HG03039 (cell line): ENCODE measurements at regions not wholly inside any gene's neighbourhood (a gene's known extent, or its start where the extent isn't known, plus 50 kb on each side); places are given as distances from the start of the nearest gene placed in this dataset.
"Not testable (repeated sequence)": the region's sequence is repeated elsewhere in the genome, so short reads cannot be mapped to it uniquely, and the experiment has no call there.

Source experiments
- ATAC-seq: cut with Tn5 transposase; IDR thresholded peaks from one replicate; pipeline ENCODE4 v1.9.1; 2021; ENCODE audit warnings: mild to moderate bottlenecking, moderate library complexity; ENCODE audit not compliant: unreplicated experiment

- no peak for ATAC-seq
These were observed 905.6 kb upstream of the CDH6 start for GRCh38 chr5:30287890-30288289.

DNA sequence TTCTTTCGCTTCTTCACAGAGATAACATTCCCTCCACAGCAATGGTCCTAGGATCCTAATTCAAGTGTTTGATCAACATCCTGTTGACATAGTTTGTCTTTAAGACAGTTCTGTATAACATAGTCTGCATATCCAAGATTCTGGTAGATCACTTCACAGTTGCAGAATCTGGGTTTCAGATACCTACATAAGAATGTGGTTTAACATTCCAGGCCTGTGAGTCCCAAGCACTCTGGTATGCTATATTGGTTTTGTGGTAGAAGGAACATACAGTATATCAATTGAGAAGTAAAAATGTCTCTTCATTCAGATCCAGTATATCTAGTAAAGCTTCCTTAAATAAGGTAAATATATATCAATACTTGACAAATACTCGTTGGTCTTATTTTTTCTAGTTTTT lies 914.2 kb upstream of the CDH6 start:
- ATAC-seq = no peak

- ATAC-seq = no peak
These were observed 926.5 kb upstream of the CDH6 start for GRCh38 chr5:30267026-30267425.

DNA sequence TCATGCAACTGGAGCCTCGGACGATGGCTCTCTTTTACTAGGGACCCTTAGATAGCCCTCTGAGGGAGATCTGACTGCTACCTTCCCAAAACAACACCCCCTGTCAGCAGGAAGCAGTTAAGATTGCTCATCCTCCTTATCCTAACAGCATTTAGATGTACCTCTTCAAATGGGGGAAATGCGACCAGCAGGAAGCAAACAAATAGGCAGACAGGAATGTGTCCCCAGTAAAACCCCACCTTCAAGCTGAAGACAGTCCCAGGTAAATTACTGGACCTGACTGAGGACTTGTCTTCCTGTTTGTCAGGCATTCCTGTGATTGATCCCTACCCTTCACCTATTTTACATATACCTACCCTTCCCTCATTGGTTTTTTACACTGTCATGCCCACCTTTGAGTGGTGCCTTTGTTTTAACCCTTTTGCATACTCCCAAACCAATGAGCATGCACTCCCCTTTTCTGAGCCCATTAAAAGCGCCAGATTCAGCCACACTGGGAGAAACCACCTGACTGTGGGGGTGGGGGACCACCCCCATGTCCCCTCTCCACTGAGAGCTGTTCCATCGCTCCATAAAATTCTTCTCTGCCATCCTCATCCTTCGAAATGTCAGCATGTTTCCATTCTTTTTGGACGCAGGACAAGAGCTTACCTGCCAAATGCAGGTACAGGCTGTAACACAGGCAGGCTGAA lies 954.0 kb upstream of the CDH6 start:
- no peak for ATAC-seq

GRCh38 chr5:30237189-30237588 lies 956.3 kb upstream of the CDH6 start:
- no peak for ATAC-seq

GRCh38 chr5:30209755-30210154 lies 983.7 kb upstream of the CDH6 start:
- ATAC-seq = no peak

- ATAC-seq = no peak
These were observed 995.8 kb upstream of the CDH6 start for GRCh38 chr5:30197662-30198061.

DNA sequence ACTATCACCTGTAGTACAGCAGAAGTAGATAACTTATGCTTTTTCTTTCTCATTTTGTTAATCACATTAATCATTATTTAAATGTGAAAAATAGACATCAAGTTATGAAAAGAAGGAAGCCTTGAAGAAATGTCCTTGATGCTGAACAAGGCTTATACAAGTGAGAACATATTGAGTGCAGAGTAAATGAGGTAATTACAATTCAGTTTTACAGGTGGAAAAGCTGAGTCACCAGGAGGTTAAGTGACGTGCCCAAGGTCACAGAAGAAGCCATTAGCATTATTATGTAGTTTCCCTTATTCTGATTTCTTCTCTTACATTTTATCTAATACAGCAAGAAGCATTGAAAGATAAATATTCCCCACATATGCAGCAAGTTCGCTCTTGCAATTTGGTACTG lies 998.5 kb upstream of the CDH6 start:
- ATAC-seq = no peak

GRCh38 chr5:30194595-30194994 lies 998.9 kb upstream of the CDH6 start:
- no peak for ATAC-seq

DNA sequence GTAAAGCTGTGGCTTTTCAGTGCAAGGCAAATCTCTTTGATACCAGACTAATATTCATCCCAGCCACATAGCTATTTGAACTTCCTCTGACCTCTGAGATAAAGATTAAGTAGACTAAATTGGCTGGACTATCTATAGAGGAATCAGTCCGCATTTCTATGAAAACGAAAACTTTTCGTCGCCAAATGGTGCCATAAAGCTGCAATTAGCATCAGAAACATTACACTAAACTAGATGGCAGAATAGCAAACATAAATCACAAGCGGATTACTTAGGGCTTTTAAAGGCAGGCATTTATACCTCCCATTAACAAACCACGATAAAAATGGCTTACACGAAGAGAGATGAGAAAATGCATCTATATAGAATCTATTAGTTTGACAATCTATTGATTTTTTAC lies 1009.7 kb upstream of the CDH6 start:
- no peak for ATAC-seq

GRCh38 chr5:30156156-30156555 lies 1037.3 kb upstream of the CDH6 start:
- ATAC-seq = no peak

DNA sequence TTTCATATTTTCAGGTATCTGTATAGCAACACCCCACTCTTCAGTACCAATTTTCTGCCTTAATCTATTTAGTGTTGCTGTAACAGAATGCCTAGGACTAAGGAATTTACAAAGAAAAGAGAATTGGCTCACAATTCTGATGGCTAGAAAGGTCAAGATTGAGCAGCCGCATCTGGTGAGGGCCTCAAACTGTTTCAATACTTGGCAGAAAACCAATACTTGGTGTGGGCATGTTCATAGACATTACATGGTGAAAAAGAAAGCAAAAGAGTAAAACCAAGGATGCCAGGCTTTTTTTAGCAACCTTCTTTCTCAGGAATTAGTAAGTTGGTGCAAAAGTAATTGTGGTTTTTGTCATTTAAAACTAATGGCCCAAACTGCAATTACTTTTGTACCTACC lies 1041.1 kb upstream of the CDH6 start:
- no peak for ATAC-seq

GRCh38 chr5:30150231-30150630 lies 1043.3 kb upstream of the CDH6 start:
- no peak for ATAC-seq

DNA sequence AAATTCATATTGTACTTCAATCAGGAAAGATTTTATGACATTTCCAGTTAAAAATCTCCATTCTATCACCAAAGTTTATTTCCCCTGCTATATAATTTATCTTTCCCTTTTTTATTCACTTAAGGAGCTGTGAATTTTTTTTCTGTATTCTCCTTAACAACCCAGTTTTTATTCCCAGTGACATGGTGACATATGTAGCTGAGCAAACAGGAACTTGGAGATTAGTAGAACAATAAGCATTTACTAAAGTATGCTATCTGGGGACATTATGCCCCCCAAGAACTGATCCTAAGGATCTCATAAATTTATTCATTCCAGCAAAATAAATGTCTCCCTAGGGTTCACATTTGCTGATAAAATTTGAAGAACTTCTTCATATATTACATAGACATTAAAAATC lies 1044.0 kb upstream of the CDH6 start:
- ATAC-seq = no peak

DNA sequence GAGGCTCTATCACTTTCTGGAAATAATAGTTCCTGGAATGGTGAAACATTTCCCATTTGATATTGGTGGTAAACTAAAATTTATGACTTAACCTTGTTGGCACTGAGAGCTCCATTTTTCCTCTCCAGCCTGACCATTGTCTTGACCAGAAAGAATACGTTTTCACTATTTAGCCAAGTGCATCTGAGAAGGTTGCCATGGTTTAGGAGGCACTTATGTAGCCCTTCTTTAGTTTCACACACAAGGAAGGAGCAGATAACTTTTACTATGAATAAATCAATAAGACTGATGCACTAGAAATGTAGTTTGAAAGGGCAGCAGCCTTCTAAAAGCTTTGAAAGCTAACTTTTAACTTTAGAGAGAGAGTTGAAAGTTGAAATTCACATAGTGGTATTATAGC lies 1045.5 kb upstream of the CDH6 start:
- no peak for ATAC-seq

- not testable (repeated sequence) for ATAC-seq
These were observed 1049.4 kb upstream of the CDH6 start for GRCh38 chr5:30144059-30144458.

DNA sequence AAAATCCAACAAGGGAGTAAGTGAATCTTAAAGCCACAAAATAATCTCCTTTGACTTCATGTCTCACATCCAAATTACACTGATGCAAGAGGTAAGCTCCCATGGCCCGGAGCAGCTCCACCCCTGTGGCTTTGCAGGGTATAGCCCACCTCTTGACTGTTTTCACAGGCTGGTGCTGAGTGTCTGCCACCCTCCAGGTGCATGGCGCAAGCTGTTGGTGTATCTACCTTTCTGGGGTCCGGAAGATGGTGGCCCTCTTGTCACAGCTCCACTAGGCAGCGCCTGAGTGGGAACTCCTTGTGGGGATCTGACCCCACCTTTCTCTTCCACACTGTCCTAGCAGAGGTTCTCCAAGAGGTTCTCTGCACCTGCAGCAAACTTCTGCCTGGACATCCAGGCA lies 1051.1 kb upstream of the CDH6 start:
- ATAC-seq = no peak

GRCh38 chr5:30121043-30121442 lies 1072.4 kb upstream of the CDH6 start:
- ATAC-seq = no peak

GRCh38 chr5:30117135-30117534 lies 1076.4 kb upstream of the CDH6 start:
- no peak for ATAC-seq

DNA sequence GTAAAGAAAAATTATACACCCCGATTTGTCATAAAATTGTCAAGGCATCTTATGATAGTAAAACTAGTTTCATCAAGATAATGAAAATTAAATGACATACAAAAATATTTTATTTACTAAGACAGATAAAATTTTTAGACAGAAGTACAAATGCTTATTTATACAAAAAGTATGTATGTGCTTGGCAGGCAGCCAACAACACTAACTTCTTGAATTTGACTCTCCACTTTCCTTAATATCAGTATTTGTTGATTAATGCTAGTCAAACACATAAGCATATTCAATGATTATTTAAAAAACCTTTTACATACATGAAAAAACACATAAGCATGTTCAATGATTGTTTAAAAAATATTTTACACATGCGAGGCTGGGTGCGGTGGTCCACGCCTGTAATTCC lies 1079.9 kb upstream of the CDH6 start:
- ATAC-seq = no peak

- ATAC-seq = no peak
These were observed 1080.6 kb upstream of the CDH6 start for GRCh38 chr5:30112867-30113266.

- no peak for ATAC-seq
These were observed 1085.4 kb upstream of the CDH6 start for GRCh38 chr5:30108051-30108450.

DNA sequence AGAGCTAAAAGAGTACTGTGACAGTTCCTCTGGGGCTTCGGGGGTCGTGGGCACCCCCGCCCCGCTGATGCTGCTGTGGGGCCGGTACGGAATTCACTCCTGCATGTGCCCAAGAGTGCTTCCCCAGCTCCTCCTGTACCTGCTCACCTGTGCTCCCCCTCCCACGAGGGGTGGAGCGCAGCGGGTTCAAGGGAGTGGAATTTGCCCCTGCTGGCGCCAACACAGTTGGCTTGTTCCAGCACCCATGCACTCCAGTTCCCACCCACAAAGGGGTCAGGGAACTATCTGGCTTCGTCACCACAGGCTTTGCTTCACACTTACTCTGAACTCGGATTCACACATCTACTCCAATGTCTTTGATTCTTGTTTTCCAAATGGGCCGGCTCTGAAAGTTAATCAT lies 1086.9 kb upstream of the CDH6 start:
- no peak for ATAC-seq
